LNCaP clone FGC (cell line): ENCODE measurements at regions not wholly inside any gene's neighbourhood (a gene's known extent, or its start where the extent isn't known, plus 50 kb on each side); places are given as distances from the start of the nearest gene placed in this dataset.

ENCODE experiments used
- DNase-seq: peaks from one replicate; pipeline ENCODE4 v3.0.0-alpha.2; 2011; ENCODE audit warnings: low read depth
- H3K4me3 ChIP-seq: 2 replicates; pipeline ENCODE4 v1.5.1; 2011; ENCODE audit warnings: mild to moderate bottlenecking, low read depth, low read length, control low read depth
- CTCF ChIP-seq: IDR thresholded peaks from 2 replicates; pipeline ENCODE4 v1.5.1; 2012; ENCODE audit warnings: mild to moderate bottlenecking; ENCODE audit not compliant: control insufficient read depth, insufficient read depth; ENCODE audit errors: extremely low read depth

- H3K4me3 ChIP-seq, result no peak overlapping the region
- no peak for TF ChIP-seq CTCF
- DNase-seq, result no peak
These were observed 80.4 kb upstream of the OLFM1 start for GRCh38 chr9:135006911-135007570.

- no peak for DNase-seq
- TF ChIP-seq CTCF, result no peak
- H3K4me3 ChIP-seq, result no peak overlapping the region
These were observed 79.9 kb upstream of the OLFM1 start for GRCh38 chr9:135007601-135008000.

- no peak for TF ChIP-seq CTCF
- H3K4me3 ChIP-seq, result no peak overlapping the region
- no peak for DNase-seq
These were observed 79.1 kb upstream of the OLFM1 start for GRCh38 chr9:135008416-135008815.

- DNase-seq, result no peak
- no peak overlapping the region for H3K4me3 ChIP-seq
- no peak for TF ChIP-seq CTCF
These were observed 78.4 kb upstream of the OLFM1 start for GRCh38 chr9:135009051-135009560.

GRCh38 chr9:135009794-135010585 lies 77.5 kb upstream of the OLFM1 start:
- no peak for TF ChIP-seq CTCF
- H3K4me3 ChIP-seq, result no peak overlapping the region
- DNase-seq, result no peak

GRCh38 chr9:135010586-135010860 lies 76.9 kb upstream of the OLFM1 start:
- TF ChIP-seq CTCF, result no peak
- H3K4me3 ChIP-seq, result no peak overlapping the region
- DNase-seq, result no peak

GRCh38 chr9:135010921-135011320 lies 76.5 kb upstream of the OLFM1 start:
- no peak for TF ChIP-seq CTCF
- H3K4me3 ChIP-seq, result no peak overlapping the region
- DNase-seq, result no peak
